GM12872 (cell line): ENCODE measurements at regions not wholly inside any gene's neighbourhood (a gene's known extent, or its start where the extent isn't known, plus 50 kb on each side); places are given as distances from the start of the nearest gene placed in this dataset.

Experiments
- TF ChIP-seq, protein P1 (sequence below): IDR thresholded peaks from 3 replicates; pipeline ENCODE4 v1.5.1; 2011; ENCODE audit warnings: low read depth, mild to moderate bottlenecking, low read length, moderate library complexity; ENCODE audit not compliant: insufficient read depth

DNA sequence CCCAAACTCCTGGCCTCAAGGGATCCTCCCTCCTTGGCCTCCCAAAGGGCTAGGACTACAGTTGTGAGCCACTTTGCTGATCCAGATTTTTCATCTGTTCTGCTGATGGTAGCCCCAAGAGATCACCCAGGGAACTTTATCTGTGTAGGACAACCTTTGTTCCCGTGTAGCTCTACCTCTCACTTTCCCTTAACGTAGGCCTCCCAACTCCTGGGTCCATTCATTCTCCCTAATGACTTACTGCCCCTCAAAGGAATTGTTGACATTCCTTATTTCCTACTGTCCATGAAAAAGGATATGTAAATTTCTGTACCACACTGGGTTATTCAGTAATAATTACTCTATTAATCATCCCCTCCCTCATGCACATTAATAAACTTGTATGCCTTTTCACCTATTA is 51.0 kb upstream of the PHF24 start:
- TF ChIP-seq, protein P1, sequence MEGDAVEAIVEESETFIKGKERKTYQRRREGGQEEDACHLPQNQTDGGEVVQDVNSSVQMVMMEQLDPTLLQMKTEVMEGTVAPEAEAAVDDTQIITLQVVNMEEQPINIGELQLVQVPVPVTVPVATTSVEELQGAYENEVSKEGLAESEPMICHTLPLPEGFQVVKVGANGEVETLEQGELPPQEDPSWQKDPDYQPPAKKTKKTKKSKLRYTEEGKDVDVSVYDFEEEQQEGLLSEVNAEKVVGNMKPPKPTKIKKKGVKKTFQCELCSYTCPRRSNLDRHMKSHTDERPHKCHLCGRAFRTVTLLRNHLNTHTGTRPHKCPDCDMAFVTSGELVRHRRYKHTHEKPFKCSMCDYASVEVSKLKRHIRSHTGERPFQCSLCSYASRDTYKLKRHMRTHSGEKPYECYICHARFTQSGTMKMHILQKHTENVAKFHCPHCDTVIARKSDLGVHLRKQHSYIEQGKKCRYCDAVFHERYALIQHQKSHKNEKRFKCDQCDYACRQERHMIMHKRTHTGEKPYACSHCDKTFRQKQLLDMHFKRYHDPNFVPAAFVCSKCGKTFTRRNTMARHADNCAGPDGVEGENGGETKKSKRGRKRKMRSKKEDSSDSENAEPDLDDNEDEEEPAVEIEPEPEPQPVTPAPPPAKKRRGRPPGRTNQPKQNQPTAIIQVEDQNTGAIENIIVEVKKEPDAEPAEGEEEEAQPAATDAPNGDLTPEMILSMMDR = no peak

DNA sequence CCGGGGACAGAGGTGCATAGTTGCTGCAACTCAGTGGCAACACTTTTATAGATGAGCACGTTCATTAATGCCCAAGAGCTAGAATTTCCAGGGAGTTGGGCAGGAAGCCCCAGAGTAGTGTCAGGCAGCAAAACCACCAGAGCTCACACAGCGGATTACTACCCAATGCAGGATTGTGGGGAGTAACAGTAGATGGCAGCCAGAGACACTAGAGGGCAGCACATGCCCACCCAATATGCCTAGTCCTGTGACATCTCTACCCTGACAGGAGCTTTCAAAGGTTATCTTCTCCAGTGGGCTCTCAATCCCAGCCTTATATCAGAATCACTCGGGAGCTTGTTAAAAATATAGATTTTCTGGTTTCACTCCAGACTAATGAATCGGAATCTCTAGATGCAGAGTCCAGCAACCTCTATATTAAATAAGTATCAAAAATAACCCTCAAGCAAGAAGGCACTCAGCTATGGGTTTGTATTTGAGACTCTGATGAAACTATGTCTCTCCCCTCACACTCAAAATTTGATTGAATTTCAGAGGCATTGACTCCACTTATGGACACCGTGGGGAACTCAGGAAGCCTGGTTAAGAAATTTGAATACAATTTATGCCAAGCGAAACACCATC is 58.4 kb upstream of the PHF24 start:
- TF ChIP-seq, protein P1 = peak; percentile 89

DNA sequence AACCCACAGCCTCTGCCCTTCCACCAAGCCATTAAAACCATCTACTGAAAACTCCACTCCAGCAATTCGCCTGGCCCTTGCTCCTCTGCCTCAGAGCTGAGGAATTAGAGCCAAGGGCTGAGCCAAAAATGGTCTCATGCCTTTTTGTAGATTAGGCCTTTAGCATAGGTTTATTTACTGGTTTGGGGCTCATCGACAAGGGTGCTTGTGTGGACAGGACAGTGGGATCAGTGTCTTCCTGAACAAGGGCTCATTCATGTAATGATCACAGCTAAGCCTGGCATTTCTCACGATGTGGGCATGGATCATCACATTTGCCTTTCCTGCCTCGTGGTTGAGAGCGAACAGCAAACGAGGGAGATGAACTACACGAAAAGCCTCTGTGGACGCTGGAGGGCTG is 59.2 kb upstream of the PHF24 start:
- TF ChIP-seq, protein P1 = no peak

DNA sequence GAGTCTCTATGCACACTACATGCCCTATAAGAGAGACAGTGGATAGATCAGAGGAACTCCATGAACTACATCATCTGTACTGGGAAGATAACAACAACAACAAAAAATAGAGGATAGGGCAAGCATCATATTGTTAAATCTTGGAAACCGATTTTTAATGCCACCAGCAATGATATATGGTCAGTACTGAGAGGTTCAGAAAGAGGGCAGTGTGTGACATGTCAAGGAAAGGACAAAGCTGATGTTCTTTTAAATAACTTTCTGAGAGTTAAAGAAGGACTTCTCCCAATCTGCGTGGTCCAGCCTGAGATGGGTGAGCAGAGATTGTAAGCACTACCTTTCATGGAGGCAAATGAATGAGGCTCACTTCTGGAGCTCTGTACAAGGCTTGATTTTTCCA is 62.0 kb upstream of the PHF24 start:
- TF ChIP-seq, protein P1 = no peak

DNA sequence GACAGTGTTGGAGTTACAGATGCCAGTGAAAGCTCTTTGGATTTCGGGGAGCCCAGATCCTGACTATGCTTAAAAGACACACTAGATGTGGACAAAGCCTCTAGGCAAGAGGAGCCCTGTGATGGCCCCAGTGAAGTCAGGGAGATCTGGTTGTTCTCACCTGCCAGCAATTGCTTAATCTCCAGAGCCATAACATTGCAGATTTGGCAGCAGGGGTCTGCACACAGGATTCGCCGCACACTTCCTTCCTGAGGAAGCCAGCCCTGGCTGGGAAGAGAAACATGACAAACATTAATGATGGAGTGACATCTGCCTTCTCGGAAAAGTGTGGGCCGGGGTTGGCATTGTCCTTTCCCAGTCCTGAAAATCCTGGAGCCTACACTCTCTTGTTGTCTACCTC is 65.2 kb upstream of the PHF24 start:
- TF ChIP-seq, protein P1 = no peak

DNA sequence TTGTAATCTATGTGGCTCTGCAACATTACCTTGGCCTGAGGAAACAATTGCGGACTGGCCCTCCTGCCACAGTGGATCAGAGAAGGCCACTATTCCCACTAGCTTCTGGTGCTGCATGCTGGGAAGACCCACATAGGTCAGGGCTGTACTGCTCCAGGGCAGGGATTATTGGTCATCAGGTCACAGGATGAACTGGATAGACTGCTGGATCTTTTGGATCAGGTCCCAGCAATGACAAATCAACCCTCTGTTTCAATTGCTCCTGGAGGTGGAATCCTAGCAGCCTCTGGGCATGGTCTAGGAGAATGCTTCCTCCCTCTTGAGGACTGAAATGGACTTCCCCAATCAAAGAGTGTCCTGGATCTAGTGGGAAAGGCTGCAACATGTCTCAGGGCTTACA is 66.7 kb upstream of the PHF24 start:
- TF ChIP-seq, protein P1 = no peak

DNA sequence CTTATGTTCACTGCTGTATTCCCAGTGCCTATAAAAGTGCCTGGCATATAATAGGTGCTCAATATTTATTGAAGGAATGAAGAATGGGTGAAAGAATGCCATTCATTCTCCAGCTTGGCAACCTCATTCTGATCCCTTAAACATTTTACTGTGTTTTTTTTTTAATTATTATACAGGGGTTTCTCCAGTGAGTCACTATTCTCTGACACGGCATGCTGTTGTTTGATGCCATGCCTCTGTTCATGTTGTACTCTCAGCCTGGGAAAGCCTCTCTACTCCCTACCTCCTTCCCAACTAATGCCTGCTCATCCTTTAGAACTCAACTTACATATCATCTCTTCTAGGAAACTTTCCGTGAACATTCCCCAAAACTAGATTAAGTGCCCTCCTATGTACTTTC is 70.2 kb upstream of the PHF24 start:
- TF ChIP-seq, protein P1 = no peak
